GM12878 (cell line): ENCODE measurements at regions not wholly inside any gene's neighbourhood (a gene's known extent, or its start where the extent isn't known, plus 50 kb on each side); places are given as distances from the start of the nearest gene placed in this dataset.

ENCODE experiments used
- ATAC-seq: fragments of 200-7000 bp; cut with Tn5 transposase; 3 replicates; pipeline ENCODE4 v1.9.1; 2020; ENCODE audit warnings: mild to moderate bottlenecking, moderate library complexity
- BruUV-seq: library from RNA; stranded (reverse); fragments of 400-500 nt; replicated peaks from 2 replicates; lab custom pipeline; 2021; lab: Mats Ljungman, UMichigan
- CTCF ChIA-PET: fragments of 300-600 bp; sonication (Branson Sonifier 250); formaldehyde crosslinking; extraction: SDS; loops from one replicate; lab custom pipeline; 2021; ENCODE audit warnings: inconsistent platforms; lab: Yijun Ruan, JAX
- POLR2A ChIA-PET: fragments of 350-600 bp; formaldehyde crosslinking; extraction: SDS; loops from one replicate; lab custom pipeline; 2021; ENCODE audit warnings: inconsistent platforms; lab: Charles Lee
- RAD21 ChIA-PET: fragments of 300-600 bp; sonication (Branson Sonifier 250); formaldehyde crosslinking; loops from one replicate; lab custom pipeline; 2023; ENCODE audit warnings: antibody characterized with exemption; ENCODE audit not compliant: unreplicated experiment; lab: Charles Lee
- SMC1A ChIA-PET: fragments of 300-600 bp; sonication (Branson Sonifier 250); formaldehyde crosslinking; loops from one replicate; lab custom pipeline; 2023; ENCODE audit not compliant: unreplicated experiment, uncharacterized antibody; lab: Charles Lee
- DNase-seq: peaks from one replicate; pipeline ENCODE4 v3.0.0-alpha.2; 2011; ENCODE audit warnings: low read depth, low spot score
- FAIRE-seq: peaks from 3 replicates; lab custom pipeline; 2011; peaks lifted over from hg19 to GRCh38; lab: Jason Lieb, UNC
- H2AFZ ChIP-seq: 2 replicates; pipeline ENCODE4 v1.6.0; 2011; ENCODE audit warnings: low read depth, low read length, control low read depth; ENCODE audit not compliant: control insufficient read depth
- H3K27ac ChIP-seq: 2 replicates; pipeline ENCODE4 v1.5.1; 2011; ENCODE audit warnings: control low read depth; ENCODE audit not compliant: control insufficient read depth, insufficient read depth
- H3K27me3 ChIP-seq, 2 experiments: replicated peaks in 1 of 2; 2 replicates each; pipeline versions ENCODE4 v1.6.0 to v1.6.1; 2011; ENCODE audit warnings: low read length in 1 of 2; ENCODE audit not compliant: control insufficient read depth in 2 of 2, insufficient read depth in 2 of 2
- H3K36me3 ChIP-seq, 2 experiments: 2 replicates each; pipeline ENCODE4 v1.5.1; 2011; ENCODE audit warnings: low read length in 1 of 2; ENCODE audit not compliant: control insufficient read depth in 2 of 2, insufficient read depth in 2 of 2
- H3K4me1 ChIP-seq: 2 replicates; pipeline ENCODE4 v1.6.1; 2011; ENCODE audit warnings: mild to moderate bottlenecking, low read length, moderate library complexity, mixed read lengths; ENCODE audit not compliant: control insufficient read depth, insufficient read depth
- H3K4me2 ChIP-seq: 2 replicates; pipeline ENCODE4 v1.6.0; 2011; ENCODE audit warnings: control low read depth; ENCODE audit not compliant: control insufficient read depth, insufficient read depth
- H3K4me3 ChIP-seq: fragments of 200-600 bp; sonication (generic); 2 replicates; pipeline ENCODE4 v1.5.1; 2016
- H3K79me2 ChIP-seq: 2 replicates; pipeline ENCODE4 v1.6.0; 2011; ENCODE audit warnings: low read length; ENCODE audit not compliant: control insufficient read depth, insufficient read depth
- H3K9ac ChIP-seq: 2 replicates; pipeline ENCODE4 v1.8.0; 2011; ENCODE audit warnings: low read length, control low read depth, mixed read lengths; ENCODE audit not compliant: control insufficient read depth, insufficient read depth
- H3K9me3 ChIP-seq: replicated peaks from 3 replicates; pipeline ENCODE4 v1.5.1; 2011; ENCODE audit warnings: mild to moderate bottlenecking, low read length; ENCODE audit not compliant: control insufficient read depth, insufficient read depth
- H4K20me1 ChIP-seq: 2 replicates; pipeline ENCODE4 v1.6.0; 2011; ENCODE audit not compliant: control insufficient read depth, insufficient read depth
- ATF7 ChIP-seq: fragments of 450-650 bp; IDR thresholded peaks from 2 replicates; pipeline ENCODE4 v1.6.1; 2016; ENCODE audit warnings: low read depth, mild to moderate bottlenecking
- CTCF ChIP-seq, 3 experiments: IDR thresholded peaks in 2 of 3; conservative IDR thresholded peaks in 1 of 3; 2 replicates each; pipeline ENCODE4 v1.5.1; 2011; ENCODE audit warnings: low read depth in 3 of 3, low read length in 3 of 3, mild to moderate bottlenecking in 3 of 3, control low read depth in 2 of 3, moderate library complexity in 2 of 3, inconsistent platforms in 1 of 3, mixed read lengths in 1 of 3; ENCODE audit not compliant: control insufficient read depth in 2 of 3, insufficient read depth in 1 of 3; ENCODE audit errors: extremely low read depth in 1 of 3
- EED ChIP-seq: sonication (generic); IDR thresholded peaks from 2 replicates; pipeline ENCODE4 v1.6.1; 2016; ENCODE audit warnings: antibody characterized with exemption, low read depth
- ETV6 ChIP-seq, 2 experiments: fragments of 450-650 bp in 1 of 2; IDR thresholded peaks in 1 of 2; conservative IDR thresholded peaks in 1 of 2; 2 replicates each; pipeline ENCODE4 v1.6.1; 2014; ENCODE audit warnings: antibody characterized with exemption in 1 of 2, borderline replicate concordance in 1 of 2, low read depth in 1 of 2, mild to moderate bottlenecking in 1 of 2, moderate library complexity in 1 of 2
- EZH2 ChIP-seq: IDR thresholded peaks from 2 replicates; pipeline ENCODE4 v1.6.1; 2012; ENCODE audit warnings: low read depth, mild to moderate bottlenecking, control low read depth, inconsistent platforms, low read length, borderline replicate concordance; ENCODE audit not compliant: control insufficient read depth
- FOS ChIP-seq: IDR thresholded peaks from 3 replicates; pipeline ENCODE4 v1.6.1; 2011; ENCODE audit warnings: borderline replicate concordance; ENCODE audit not compliant: insufficient read length; ENCODE audit errors: extremely low read depth
- GABPA ChIP-seq: IDR thresholded peaks from 2 replicates; pipeline ENCODE4 v1.6.1; 2014; ENCODE audit warnings: antibody characterized with exemption, low read depth, mild to moderate bottlenecking, inconsistent platforms
- HDAC2 ChIP-seq: fragments of 200-600 bp; sonication (generic); IDR thresholded peaks from 2 replicates; pipeline ENCODE4 v1.6.1; 2017
- HSF1 ChIP-seq: fragments of 150-350 bp; IDR thresholded peaks from 2 replicates; pipeline ENCODE4 v1.6.1; 2014; ENCODE audit warnings: mild to moderate bottlenecking, low read depth, low read length
- MYC ChIP-seq: IDR thresholded peaks from 2 replicates; pipeline ENCODE4 v1.6.1; 2011; ENCODE audit warnings: mild to moderate bottlenecking, low read length, moderate library complexity, inconsistent platforms; ENCODE audit not compliant: insufficient read depth, insufficient replicate concordance, insufficient read length, severe bottlenecking
- SRF ChIP-seq, 2 experiments: IDR thresholded peaks; 2 replicates each; pipeline ENCODE4 v1.6.1; 2011; ENCODE audit warnings: low read depth in 2 of 2, low read length in 2 of 2, mild to moderate bottlenecking in 1 of 2, moderate library complexity in 1 of 2
- SUPT20H ChIP-seq: IDR thresholded peaks from 2 replicates; pipeline ENCODE4 v1.6.1; 2011; ENCODE audit warnings: low read depth, mild to moderate bottlenecking, low read length, moderate library complexity, borderline replicate concordance; ENCODE audit not compliant: control insufficient read depth
- ZBED1 ChIP-seq: IDR thresholded peaks from 2 replicates; pipeline ENCODE4 v1.6.1; 2016; ENCODE audit warnings: borderline replicate concordance
- ZNF687 ChIP-seq: fragments of 450-650 bp; IDR thresholded peaks from 2 replicates; pipeline ENCODE4 v1.6.1; 2017; ENCODE audit warnings: mild to moderate bottlenecking, moderate library complexity
- WGBS: methylation state at CpG from one replicate; pipeline ENCODE4 v1.1.6; 2016; ENCODE audit warnings: low lambda C conversion rate; ENCODE audit not compliant: insufficient replicate concordance, insufficient coverage; ENCODE audit errors: missing lambda C conversion rate; 5-methylcytosine and 5-hydroxymethylcytosine counted together
- in situ Hi-C: fragments of 300-500 bp; cut with MboI; formaldehyde crosslinking; loops from 9 replicates; pipeline ENCODE4 v1.14.3; 2018; ENCODE audit warnings: mixed read lengths
- intact Hi-C: fragments of 100-400 bp; cut with micrococcal nuclease; formaldehyde crosslinking; loops from one replicate; pipeline ENCODE4 v1.14.2; 2022; ENCODE audit not compliant: unreplicated experiment

- ChIA-PET POLR2A (no interaction called here), RAD21 (no interaction called here), CTCF (interaction anchor here (1.1 to 1.5 kb wide), 2 partner anchors 9 to 17 kb away, joined by 4 read pairs; no protein-coding TSS in a partner anchor), SMC1A (no interaction called here)
- H3K36me3 ChIP-seq: no peaks in the 10 kb centered on the region
- no peak overlapping the region for H3K4me2 ChIP-seq
- no peak overlapping the region for H3K27ac ChIP-seq
- no peaks in the 10 kb centered on the region for H3K79me2 ChIP-seq
- TF ChIP-seq EZH2 (no peak), SUPT20H (no peak), MYC (no peak), ZBED1 (no peak), ETV6 (conservative IDR thresholded peaks at IDR 0.05 in 1 of 2, IDR thresholded peaks at IDR 0.05 in 1 of 2; ENCODE audit: borderline replicate concordance in 1 of 2, low read depth in 1 of 2) (no peak), EED (no peak), ATF7 (no peak), ZNF687 (no peak), HDAC2 (no peak), FOS (no peak), SRF (IDR thresholded peaks at IDR 0.05; ENCODE audit: low read depth in 2 of 2, low read length in 2 of 2) (no peak), GABPA (no peak), HSF1 (no peak), CTCF (IDR thresholded peaks at IDR 0.05 in 2 of 3, conservative IDR thresholded peaks at IDR 0.05 in 1 of 3; ENCODE audit: control insufficient read depth in 2 of 3, extremely low read depth in 1 of 3, insufficient read depth in 1 of 3, low read depth in 3 of 3, low read length in 3 of 3) (no peak)
- DNase-seq: no peak
- no peaks in the 10 kb centered on the region for H3K4me1 ChIP-seq
- FAIRE-seq: no peak
- intact Hi-C loops: loop anchor here (2.0 kb wide), 1 partner anchor 21 kb away; no protein-coding TSS in a partner anchor
- no peak overlapping the region for H3K9ac ChIP-seq
- peaks cover 0 to 2% of the 10 kb centered on the region in 2 experiments; a peak in 2 of 4 replicates for H3K27me3 ChIP-seq
- WGBS: 45% methylated on average over 3 of the region's 3 CpGs
- no peak for ATAC-seq
- BruUV-seq: no TSS peak
- no peak overlapping the region for H3K4me3 ChIP-seq
- no peak overlapping the region for H2AFZ ChIP-seq
- in situ Hi-C loops: no loop called here
- H3K9me3 ChIP-seq: no peaks in the 10 kb centered on the region
- H4K20me1 ChIP-seq: no peaks in the 10 kb centered on the region
Observed at GRCh38 chr1:117267232-117267774, 56.6 kb upstream of the VTCN1 start.
